Neural cell (in vitro differentiated cells): ENCODE measurements at regions not wholly inside any gene's neighbourhood (a gene's known extent, or its start where the extent isn't known, plus 50 kb on each side); places are given as distances from the start of the nearest gene placed in this dataset.

Source experiments
- EP300 ChIP-seq: fragments of 450-650 bp; conservative IDR thresholded peaks from 2 replicates; pipeline ENCODE4 v1.6.1; 2014; ENCODE audit warnings: antibody characterized with exemption, mild to moderate bottlenecking, moderate library complexity; ENCODE audit not compliant: poor library complexity, severe bottlenecking
- EZH2 ChIP-seq: fragments of 200-600, 300-800 bp; shearing (Covaris generic), sonication (generic); IDR thresholded peaks from 2 replicates; pipeline ENCODE4 v1.6.1; 2014; ENCODE audit warnings: antibody characterized with exemption, low read length, borderline replicate concordance, mild to moderate bottlenecking; ENCODE audit not compliant: insufficient read depth, poor library complexity, severe bottlenecking
- RAD21 ChIP-seq: fragments of 450-650 bp; conservative IDR thresholded peaks from 2 replicates; pipeline ENCODE4 v1.6.1; 2014; ENCODE audit warnings: antibody characterized with exemption, mild to moderate bottlenecking, moderate library complexity
- SMC3 ChIP-seq: fragments of 450-650 bp; conservative IDR thresholded peaks from 2 replicates; pipeline ENCODE4 v1.6.1; 2014; ENCODE audit warnings: antibody characterized with exemption, mild to moderate bottlenecking, moderate library complexity; ENCODE audit not compliant: poor library complexity
- TF ChIP-seq, protein P1 (sequence below): fragments of 450-650 bp; IDR thresholded peaks from 2 replicates; pipeline ENCODE4 v1.5.1; 2014; ENCODE audit warnings: antibody characterized with exemption, mild to moderate bottlenecking, moderate library complexity; ENCODE audit not compliant: poor library complexity, severe bottlenecking
- TF ChIP-seq, protein P2 (sequence below): IDR thresholded peaks from 2 replicates; pipeline ENCODE4 v1.6.1; 2012; ENCODE audit warnings: borderline replicate concordance

DNA sequence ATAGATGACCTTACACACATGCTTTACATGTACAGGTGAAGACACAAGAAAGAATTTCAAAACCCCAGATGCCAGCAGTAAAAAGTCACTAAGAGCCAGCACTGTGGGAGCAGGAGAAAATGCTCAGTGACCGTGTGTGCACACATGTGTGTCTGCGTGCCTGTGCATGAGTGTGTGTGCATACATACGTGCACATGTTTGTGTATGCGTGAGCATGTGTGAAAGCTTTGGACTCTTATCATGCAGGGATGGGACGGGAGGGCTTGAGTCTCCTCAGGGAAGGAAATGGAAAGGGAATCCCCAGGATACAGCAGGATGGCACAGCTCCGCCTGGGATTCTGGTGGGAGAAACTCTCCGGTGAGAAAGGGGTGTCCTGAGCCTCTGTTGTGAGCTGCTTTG is 121.5 kb upstream of the B3GAT1 start:
- TF ChIP-seq EP300, result no peak
- TF ChIP-seq SMC3, result no peak
- TF ChIP-seq RAD21, result no peak
- TF ChIP-seq, protein P1, sequence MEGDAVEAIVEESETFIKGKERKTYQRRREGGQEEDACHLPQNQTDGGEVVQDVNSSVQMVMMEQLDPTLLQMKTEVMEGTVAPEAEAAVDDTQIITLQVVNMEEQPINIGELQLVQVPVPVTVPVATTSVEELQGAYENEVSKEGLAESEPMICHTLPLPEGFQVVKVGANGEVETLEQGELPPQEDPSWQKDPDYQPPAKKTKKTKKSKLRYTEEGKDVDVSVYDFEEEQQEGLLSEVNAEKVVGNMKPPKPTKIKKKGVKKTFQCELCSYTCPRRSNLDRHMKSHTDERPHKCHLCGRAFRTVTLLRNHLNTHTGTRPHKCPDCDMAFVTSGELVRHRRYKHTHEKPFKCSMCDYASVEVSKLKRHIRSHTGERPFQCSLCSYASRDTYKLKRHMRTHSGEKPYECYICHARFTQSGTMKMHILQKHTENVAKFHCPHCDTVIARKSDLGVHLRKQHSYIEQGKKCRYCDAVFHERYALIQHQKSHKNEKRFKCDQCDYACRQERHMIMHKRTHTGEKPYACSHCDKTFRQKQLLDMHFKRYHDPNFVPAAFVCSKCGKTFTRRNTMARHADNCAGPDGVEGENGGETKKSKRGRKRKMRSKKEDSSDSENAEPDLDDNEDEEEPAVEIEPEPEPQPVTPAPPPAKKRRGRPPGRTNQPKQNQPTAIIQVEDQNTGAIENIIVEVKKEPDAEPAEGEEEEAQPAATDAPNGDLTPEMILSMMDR, result no peak
- TF ChIP-seq, protein P2, sequence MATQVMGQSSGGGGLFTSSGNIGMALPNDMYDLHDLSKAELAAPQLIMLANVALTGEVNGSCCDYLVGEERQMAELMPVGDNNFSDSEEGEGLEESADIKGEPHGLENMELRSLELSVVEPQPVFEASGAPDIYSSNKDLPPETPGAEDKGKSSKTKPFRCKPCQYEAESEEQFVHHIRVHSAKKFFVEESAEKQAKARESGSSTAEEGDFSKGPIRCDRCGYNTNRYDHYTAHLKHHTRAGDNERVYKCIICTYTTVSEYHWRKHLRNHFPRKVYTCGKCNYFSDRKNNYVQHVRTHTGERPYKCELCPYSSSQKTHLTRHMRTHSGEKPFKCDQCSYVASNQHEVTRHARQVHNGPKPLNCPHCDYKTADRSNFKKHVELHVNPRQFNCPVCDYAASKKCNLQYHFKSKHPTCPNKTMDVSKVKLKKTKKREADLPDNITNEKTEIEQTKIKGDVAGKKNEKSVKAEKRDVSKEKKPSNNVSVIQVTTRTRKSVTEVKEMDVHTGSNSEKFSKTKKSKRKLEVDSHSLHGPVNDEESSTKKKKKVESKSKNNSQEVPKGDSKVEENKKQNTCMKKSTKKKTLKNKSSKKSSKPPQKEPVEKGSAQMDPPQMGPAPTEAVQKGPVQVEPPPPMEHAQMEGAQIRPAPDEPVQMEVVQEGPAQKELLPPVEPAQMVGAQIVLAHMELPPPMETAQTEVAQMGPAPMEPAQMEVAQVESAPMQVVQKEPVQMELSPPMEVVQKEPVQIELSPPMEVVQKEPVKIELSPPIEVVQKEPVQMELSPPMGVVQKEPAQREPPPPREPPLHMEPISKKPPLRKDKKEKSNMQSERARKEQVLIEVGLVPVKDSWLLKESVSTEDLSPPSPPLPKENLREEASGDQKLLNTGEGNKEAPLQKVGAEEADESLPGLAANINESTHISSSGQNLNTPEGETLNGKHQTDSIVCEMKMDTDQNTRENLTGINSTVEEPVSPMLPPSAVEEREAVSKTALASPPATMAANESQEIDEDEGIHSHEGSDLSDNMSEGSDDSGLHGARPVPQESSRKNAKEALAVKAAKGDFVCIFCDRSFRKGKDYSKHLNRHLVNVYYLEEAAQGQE, result no peak
- no peak for TF ChIP-seq EZH2
